ENCODE measurements at regions not wholly inside any gene's neighbourhood (a gene's known extent, or its start where the extent isn't known, plus 50 kb on each side); places are given as distances from the start of the nearest gene placed in this dataset.

- DNase-seq (ENCODE audit: low read depth) = no peak
Observed at GRCh38 chr3:150090877-150091276, 120.2 kb upstream of the PFN2 start.

DNA sequence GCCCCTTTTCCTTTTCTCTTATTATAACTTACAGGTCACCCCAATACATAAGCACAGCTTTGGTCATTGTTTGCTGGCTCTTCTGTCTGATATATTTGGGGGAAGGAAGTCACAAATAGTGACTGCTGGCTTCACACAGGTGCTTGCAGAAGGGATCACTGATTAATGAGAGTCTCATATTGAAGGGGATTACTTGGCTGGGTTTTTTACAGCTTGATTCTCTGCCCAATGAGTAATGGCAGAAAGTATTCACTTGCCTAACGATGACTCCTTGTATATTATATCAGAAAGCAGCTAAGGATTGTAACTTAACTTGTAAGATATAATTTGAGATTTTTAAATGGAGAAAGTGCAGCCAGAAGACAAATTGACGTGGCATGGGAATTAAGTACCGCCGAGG lies 119.3 kb upstream of the PFN2 start:
- no peak for DNase-seq (ENCODE audit: low read depth)

DNA sequence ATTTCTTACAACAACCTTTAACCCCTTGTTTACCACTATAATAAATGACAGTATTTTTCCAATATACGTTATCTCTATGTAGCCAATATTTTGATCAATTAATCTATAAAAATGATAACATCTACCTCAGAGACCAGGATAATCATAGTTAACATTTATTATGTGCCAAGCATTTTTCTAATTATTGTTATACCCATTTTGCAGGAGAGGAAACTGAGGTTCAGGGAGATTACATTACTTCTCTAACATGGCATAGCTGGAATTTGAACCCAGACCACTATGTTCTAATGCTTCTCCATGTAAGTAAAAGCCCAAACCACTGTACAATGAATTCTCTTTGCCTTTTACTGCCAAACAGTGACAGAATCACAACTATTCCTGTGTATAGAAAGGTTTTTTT lies 113.4 kb upstream of the PFN2 start:
- DNase-seq (ENCODE audit: low read depth) = no peak

DNA sequence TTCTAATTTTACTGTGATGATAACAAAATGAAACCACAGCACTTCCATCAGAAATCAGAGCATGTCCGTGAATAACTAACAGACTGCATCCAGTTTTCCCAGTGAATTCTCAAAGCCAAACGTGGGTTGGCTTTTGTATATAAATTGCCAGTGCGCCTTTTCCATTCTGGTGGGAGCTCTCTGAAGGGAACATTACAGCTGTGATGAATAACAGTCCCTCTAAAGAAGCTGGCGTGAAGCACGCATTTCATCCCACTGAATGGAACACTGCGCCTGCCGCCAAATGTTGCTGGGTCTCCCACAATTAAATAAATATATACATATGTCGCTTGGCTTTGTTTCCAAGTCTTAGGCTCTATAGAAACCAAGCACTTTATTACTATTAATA lies 113.0 kb upstream of the PFN2 start:
- no peak for DNase-seq (ENCODE audit: low read depth)

DNA sequence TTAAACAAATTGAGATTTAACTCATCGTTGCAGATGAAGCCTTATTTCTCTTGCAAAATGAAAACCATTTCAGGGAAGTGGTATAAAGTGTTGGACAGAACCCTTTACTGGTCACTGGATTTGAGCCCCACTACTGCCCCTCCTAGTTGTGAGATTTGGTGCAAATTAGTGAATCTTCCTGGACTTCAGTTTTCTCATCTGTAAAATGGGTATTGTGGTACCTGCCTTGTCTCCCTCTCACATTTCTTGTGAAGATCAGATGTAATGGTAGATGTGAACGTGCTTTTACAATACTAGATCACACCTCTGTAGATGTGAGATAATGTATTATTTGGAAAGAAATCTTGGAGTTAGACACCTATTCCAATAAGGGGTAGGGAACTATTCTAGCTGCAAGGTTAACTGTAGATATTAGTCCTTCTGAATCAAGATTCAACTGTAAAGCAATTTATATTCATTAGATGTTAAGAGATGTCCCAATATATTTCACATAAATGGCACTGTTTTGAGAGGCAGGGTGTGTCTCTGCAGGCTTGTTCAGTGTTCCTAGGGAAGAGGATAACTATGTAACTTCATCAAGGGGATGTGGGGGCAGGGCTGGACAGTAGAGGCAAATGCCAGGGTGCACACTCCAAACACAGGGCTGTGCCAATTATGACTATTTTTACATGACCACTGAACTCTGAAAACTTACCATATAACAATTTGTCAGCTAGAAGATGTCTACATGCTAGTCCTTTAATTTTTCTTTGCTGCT lies 112.4 kb upstream of the PFN2 start:
- no peak for DNase-seq (ENCODE audit: low read depth)

DNA sequence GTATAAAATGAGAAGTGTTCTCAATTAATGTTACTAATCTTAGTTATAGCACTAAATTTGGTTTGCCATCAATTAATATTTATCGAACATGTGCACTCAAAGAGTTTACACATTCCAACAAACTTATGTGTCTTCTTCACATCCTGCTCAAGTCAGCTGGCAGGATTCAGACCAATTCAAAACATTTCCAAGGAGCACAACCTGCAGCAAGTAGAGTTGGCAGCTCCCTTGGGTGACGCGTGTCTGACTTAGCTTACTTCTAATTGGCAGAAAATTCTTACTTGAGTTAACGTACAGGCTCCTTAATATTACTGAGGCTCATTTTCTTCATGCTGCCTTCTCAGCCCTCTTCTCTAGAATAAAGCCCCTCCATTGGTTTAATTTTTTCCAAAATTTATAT lies 110.4 kb upstream of the PFN2 start:
- DNase-seq (ENCODE audit: low read depth) = no peak

- no peak for DNase-seq (ENCODE audit: low read depth)
Observed at GRCh38 chr3:150080058-150080730, 109.5 kb upstream of the PFN2 start.

DNA sequence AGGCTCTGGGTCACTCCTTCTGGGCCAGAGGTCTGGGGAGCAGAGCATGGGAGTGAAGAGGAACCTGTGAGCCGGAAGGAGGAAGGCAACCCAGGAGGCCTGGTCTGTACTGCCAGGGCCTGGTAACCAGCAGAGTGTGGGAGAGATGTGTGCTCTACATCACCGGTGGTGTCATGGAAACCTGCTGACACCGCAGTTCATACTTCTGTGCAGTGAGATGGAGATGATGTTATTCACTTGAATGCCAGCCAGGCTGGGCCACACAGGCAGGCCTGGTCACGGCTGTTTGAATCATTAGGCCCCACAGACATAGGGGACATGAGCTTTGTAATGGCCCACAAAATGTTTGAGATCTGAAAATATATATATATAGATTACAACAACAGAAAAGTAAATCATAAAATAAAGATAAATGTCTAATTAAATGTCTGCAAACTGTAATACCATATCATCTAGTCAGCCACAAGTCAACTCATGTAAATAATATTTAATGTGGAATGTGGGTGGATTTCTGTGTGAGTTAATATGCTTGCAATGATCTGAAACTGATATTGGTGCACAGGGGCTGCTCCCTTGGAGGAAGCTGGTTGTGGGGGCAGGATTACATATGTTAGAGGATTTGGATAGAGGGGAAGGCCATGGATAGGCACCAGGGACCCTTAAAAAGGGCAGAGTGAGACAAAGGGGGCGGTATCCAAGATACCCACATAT lies 108.5 kb upstream of the PFN2 start:
- no peak for DNase-seq (ENCODE audit: low read depth)

- DNase-seq (ENCODE audit: low read depth) = no peak
Observed at GRCh38 chr3:150077581-150078247, 107.0 kb upstream of the PFN2 start.

DNA sequence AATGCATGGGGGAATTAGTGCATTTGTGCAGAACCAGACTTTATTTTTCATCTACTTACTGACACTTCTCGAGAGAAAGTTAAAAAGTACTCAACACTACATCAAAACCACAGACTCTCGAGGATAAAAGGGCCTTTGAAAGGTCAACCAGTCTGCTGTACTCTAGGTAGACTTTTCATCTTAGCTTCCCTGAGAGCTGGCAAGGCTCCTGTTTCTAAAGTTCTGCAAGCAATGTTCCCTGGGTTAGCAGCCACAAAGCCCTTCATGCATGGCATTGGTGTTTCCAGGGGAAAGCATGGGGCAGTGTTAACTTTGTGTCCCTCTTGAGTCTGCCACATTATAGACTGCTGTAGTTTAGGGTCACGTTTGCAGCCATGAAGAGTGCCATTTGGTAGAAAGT lies 106.4 kb upstream of the PFN2 start:
- DNase-seq (ENCODE audit: low read depth) = no peak

DNA sequence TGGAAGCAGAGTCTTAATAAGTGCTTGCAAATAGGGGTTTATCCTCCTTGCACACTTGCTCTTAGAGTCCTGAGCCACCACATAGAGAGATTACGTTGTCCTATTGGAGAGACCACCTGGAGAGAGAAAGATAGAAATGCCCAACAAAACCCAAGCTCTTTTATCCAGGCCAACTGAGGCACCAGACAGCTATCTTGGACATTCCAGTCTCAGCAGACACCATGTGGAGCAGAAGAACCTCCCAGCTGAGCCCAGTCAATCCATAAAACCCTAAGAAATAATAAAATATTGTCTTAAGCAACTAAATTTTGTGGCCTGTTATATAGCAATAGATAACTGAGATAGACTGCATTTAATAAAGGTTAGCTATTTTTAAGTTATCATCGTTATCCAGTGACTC lies 105.7 kb upstream of the PFN2 start:
- DNase-seq (ENCODE audit: low read depth) = no peak

DNA sequence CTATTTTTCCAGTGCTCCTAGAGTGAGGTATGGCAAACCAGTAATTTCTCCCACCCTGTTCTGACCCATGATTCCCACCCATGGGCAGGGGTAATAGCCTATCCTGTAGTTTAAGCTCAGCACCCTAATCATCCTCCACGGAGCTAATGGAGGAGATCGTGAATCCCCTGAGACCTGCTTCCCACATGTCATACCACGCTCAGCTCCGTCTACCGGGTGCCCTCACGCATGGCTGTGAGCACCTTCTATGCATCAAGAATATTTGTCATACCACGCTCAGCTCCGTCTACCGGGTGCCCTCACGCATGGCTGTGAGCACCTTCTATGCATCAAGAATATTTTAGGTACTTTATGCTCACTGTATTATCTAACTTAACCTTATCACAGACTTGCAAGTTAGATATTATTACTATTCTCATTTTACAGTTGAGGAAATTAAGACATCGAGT lies 104.7 kb upstream of the PFN2 start:
- no peak for DNase-seq (ENCODE audit: low read depth)

- no peak for DNase-seq (ENCODE audit: low read depth)
Observed at GRCh38 chr3:150074697-150075416, 104.2 kb upstream of the PFN2 start.

GRCh38 chr3:150074277-150074676 lies 103.6 kb upstream of the PFN2 start:
- DNase-seq (ENCODE audit: low read depth) = no peak

- no peak for DNase-seq (ENCODE audit: low read depth)
Observed at GRCh38 chr3:150073513-150073912, 102.8 kb upstream of the PFN2 start.

- DNase-seq (ENCODE audit: low read depth) = no peak
Observed at GRCh38 chr3:150073031-150073430, 102.3 kb upstream of the PFN2 start.

DNA sequence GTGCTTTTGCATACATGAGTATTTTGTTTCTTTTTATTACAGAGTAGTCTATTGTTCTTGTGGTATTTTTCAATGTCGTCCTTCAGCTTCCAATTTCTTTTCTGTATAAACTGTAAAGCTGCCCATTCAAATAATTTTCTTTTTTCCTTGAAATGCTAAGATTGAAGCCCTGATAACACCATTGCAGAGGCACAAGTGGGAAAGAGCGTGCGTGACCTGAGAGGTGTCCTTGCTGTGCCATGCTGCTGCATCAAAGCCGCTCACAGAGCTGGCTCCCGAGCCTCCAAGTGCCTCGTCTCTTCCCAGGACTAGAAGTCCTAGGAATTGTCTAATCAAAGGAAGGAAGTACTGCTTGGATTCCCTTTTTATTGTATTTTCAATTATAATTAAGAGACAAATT lies 101.9 kb upstream of the PFN2 start:
- no peak for DNase-seq (ENCODE audit: low read depth)

DNA sequence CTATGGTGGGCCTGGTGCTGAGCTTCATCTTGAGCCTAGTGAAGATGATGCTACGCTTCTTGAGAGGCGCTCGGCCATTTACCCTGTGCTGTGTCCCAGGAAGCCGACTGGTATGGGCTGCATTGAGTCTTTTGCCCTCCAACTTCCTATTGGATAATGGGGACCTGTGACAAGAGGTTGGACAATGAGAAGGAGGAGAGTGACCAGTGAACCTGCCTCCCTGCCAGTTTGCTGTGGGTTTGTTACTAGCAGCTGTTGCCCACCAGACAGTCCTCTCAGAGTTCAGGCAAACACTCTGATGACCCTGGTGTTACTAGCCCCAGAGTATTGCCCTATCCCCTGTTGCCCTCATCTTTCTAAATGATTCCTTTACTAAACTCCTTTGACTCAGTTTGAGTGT lies 99.6 kb upstream of the PFN2 start:
- no peak for DNase-seq (ENCODE audit: low read depth)

DNA sequence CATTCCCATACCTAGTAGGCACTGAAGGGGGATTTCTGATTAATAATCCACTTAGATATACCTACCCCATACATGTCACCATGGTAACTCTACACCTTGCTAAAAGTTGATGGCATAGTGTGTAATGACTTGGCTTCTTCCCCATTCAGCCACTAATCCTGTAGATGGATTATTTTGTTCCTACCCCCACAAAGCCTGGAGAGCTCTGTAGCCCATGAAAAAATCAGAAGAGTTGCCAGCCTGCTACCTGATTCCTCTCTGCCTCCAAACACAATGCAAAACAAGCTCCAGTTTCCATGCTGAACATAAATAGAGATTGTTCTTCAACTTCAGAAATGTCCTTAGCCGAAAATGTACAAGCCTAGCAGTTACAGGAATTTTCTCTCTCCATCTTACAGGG lies 98.9 kb upstream of the PFN2 start:
- DNase-seq (ENCODE audit: low read depth) = no peak

DNA sequence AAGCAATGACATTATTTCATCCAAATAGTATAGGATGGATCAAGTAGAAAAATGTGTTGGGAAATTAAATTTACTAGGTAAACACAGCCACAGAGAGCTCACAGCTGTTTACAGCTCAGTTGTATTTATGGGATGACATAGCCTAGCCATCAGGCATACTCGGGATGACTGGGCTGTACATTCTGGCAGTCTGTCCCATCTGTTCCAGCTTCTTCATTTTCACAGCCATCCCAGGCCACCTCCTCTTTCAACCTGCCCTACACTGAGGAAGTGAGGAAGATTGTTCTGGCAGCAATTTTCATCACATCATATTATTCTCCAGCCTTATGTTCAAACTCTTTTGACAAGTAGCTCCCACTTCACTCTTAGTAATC lies 98.4 kb upstream of the PFN2 start:
- no peak for DNase-seq (ENCODE audit: low read depth)

DNA sequence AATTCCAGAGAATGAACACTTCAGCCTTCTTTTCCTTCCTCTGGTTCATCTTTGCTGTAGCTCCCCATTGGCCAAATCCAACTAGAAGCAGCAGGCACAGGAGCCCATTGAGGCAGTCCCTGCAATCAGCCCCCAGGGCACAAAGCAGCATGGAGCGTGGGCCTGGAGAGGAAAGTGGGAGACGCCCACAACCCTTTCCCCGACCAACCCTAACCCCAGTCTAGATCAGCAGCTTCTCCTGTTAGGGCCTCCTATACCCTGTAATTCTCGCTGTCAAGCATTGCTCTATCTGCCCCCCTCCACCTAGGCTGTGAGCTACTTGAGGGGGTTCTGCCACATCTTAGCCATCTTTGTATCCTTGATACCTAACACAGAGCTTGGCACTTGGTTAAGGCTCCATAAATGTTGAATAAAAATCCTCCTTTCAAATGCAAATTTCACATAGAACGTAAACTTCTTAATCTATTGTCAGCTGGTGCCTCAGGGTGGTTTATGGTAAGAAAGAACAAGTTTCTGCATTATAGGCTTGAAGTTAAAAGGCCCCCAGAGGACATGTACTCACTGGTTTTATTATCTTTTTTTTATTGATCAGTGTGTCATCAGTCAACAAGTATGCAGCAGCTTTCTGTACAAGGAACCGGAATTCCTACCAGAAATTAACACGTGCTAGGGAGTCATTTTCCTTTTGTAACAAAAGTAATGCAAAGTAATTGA lies 97.9 kb upstream of the PFN2 start:
- no peak for DNase-seq (ENCODE audit: low read depth)

Measured in activated T-cell treated with anti-CD3 and anti-CD28 coated beads for 24 hours (primary cell).